GM23338 (cell line): ENCODE measurements at regions not wholly inside any gene's neighbourhood (a gene's known extent, or its start where the extent isn't known, plus 50 kb on each side); places are given as distances from the start of the nearest gene placed in this dataset.

Experiments used
- ATAC-seq: fragments of 200-7000 bp; cut with Tn5 transposase; 3 replicates; pipeline ENCODE4 v1.9.1; 2020
- DNase-seq: peaks from one replicate; pipeline ENCODE4 v3.0.0-alpha.2; 2015; ENCODE audit warnings: low spot score
- H2AFZ ChIP-seq: fragments of 200-600 bp; sonication (generic); 2 replicates; pipeline ENCODE4 v1.8.0; 2016; ENCODE audit warnings: antibody characterized with exemption, mild to moderate bottlenecking, moderate library complexity
- H3F3A ChIP-seq: fragments of 200-600 bp; sonication (generic); replicated peaks from 2 replicates; pipeline ENCODE4 v1.8.0; 2017; ENCODE audit warnings: antibody characterized with exemption, mixed run types, low read depth
- H3K27ac ChIP-seq: fragments of 200-600 bp; sonication (generic); 2 replicates; pipeline ENCODE4 v1.6.1; 2016; ENCODE audit warnings: low read depth
- H3K27me3 ChIP-seq: fragments of 200-600 bp; sonication (generic); 2 replicates; pipeline ENCODE4 v1.8.0; 2016; ENCODE audit warnings: mild to moderate bottlenecking, mixed run types, moderate library complexity; ENCODE audit not compliant: insufficient read depth
- H3K36me3 ChIP-seq: fragments of 200-600 bp; sonication (generic); 2 replicates; pipeline ENCODE4 v1.8.0; 2016; ENCODE audit warnings: mild to moderate bottlenecking; ENCODE audit not compliant: insufficient read depth
- H3K4me1 ChIP-seq: fragments of 200-600 bp; sonication (generic); 2 replicates; pipeline ENCODE4 v1.8.0; 2016; ENCODE audit warnings: mild to moderate bottlenecking, moderate library complexity; ENCODE audit not compliant: insufficient read depth
- H3K4me2 ChIP-seq: fragments of 200-600 bp; sonication (generic); 2 replicates; pipeline ENCODE4 v1.7.1; 2017; ENCODE audit warnings: mixed run types
- H3K4me3 ChIP-seq: fragments of 200-600 bp; sonication (generic); 2 replicates; pipeline ENCODE4 v1.6.1; 2016; ENCODE audit warnings: mixed run types
- H3K79me2 ChIP-seq: fragments of 200-600 bp; sonication (generic); replicated peaks from 2 replicates; pipeline ENCODE4 v1.8.0; 2017; ENCODE audit warnings: mild to moderate bottlenecking; ENCODE audit not compliant: insufficient read depth
- H3K9me2 ChIP-seq: fragments of 200-600 bp; sonication (generic); 2 replicates; pipeline ENCODE4 v1.8.0; 2017; ENCODE audit not compliant: insufficient read depth
- H4K20me1 ChIP-seq: fragments of 200-600 bp; sonication (generic); replicated peaks from 2 replicates; pipeline ENCODE4 v1.8.0; 2017; ENCODE audit warnings: mild to moderate bottlenecking; ENCODE audit not compliant: insufficient read depth
- H3K27ac Mint-ChIP-seq: 2 replicates; pipeline ENCODE4 v1.8.0; 2020; ENCODE audit warnings: inconsistent platforms, mild to moderate bottlenecking, moderate library complexity, mixed read lengths
- H3K27me3 Mint-ChIP-seq: 3 replicates; pipeline ENCODE4 v1.8.0; 2022; ENCODE audit warnings: low read depth, mild to moderate bottlenecking, moderate library complexity, mixed read lengths, inconsistent platforms; ENCODE audit not compliant: insufficient read depth, poor library complexity
- H3K36me3 Mint-ChIP-seq: 3 replicates; pipeline ENCODE4 v1.8.0; 2021; ENCODE audit warnings: low read depth, mild to moderate bottlenecking, inconsistent platforms, moderate library complexity, mixed read lengths
- H3K4me1 Mint-ChIP-seq: 3 replicates; pipeline ENCODE4 v1.8.0; 2020; ENCODE audit warnings: mild to moderate bottlenecking, inconsistent platforms, mixed read lengths
- H3K4me3 Mint-ChIP-seq: 3 replicates; pipeline ENCODE4 v1.8.0; 2021; ENCODE audit warnings: moderate library complexity, mild to moderate bottlenecking, inconsistent platforms, mixed read lengths
- H3K9me3 Mint-ChIP-seq: 3 replicates; pipeline ENCODE4 v1.8.0; 2020; ENCODE audit warnings: moderate library complexity, mild to moderate bottlenecking, inconsistent platforms, mixed read lengths
- CTCF ChIP-seq, 2 experiments: fragments of 200-600 bp in 1 of 2; sonication (generic) in 1 of 2; conservative IDR thresholded peaks; 2 replicates each; pipeline versions ENCODE4 v1.5.1 to v1.6.1; 2016 to 2017; ENCODE audit warnings: antibody characterized with exemption in 2 of 2, low read depth in 2 of 2, mild to moderate bottlenecking in 2 of 2, moderate library complexity in 1 of 2
- ETS1 ChIP-seq: IDR thresholded peaks from 2 replicates; pipeline ENCODE4 v1.6.1; 2016; ENCODE audit warnings: antibody characterized with exemption
- EZH2 ChIP-seq: fragments of 200-600 bp; sonication (generic); IDR thresholded peaks from one replicate; pipeline ENCODE4 v1.8.0; 2017; ENCODE audit warnings: antibody characterized with exemption, mild to moderate bottlenecking, low read depth; ENCODE audit not compliant: unreplicated experiment
- EZH2phosphoT487 ChIP-seq: fragments of 200-600 bp; sonication (generic); IDR thresholded peaks from one replicate; pipeline ENCODE4 v1.8.1; 2018; ENCODE audit warnings: antibody characterized with exemption; ENCODE audit not compliant: unreplicated experiment
- JUNB ChIP-seq: IDR thresholded peaks from one replicate; pipeline ENCODE4 v1.6.1; 2016; ENCODE audit warnings: antibody characterized with exemption; ENCODE audit not compliant: unreplicated experiment
- NANOG ChIP-seq: IDR thresholded peaks from 2 replicates; pipeline ENCODE4 v1.6.1; 2016; ENCODE audit warnings: antibody characterized with exemption, borderline replicate concordance
- POLR2AphosphoS5 ChIP-seq: IDR thresholded peaks from 2 replicates; pipeline ENCODE4 v1.6.1; 2016; ENCODE audit warnings: antibody characterized with exemption, low read depth
- REST ChIP-seq: IDR thresholded peaks from one replicate; pipeline ENCODE4 v1.6.1; 2018; ENCODE audit warnings: antibody characterized with exemption; ENCODE audit not compliant: unreplicated experiment
- STAT1 ChIP-seq: IDR thresholded peaks from one replicate; pipeline ENCODE4 v1.6.1; 2016; ENCODE audit warnings: antibody characterized with exemption; ENCODE audit not compliant: unreplicated experiment
- ZNF114 ChIP-seq: fragments of 250-450 bp; sonication (Bioruptor Pico); IDR thresholded peaks from 2 replicates; pipeline ENCODE4 v1.5.0; 2020; ENCODE audit warnings: mild to moderate bottlenecking, moderate library complexity
- ZNF331 ChIP-seq: fragments of 250-450 bp; sonication (Bioruptor Pico); IDR thresholded peaks from 2 replicates; pipeline ENCODE4 v1.5.0; 2020; ENCODE audit warnings: low read depth, mild to moderate bottlenecking, moderate library complexity
- ZNF462 ChIP-seq: fragments of 250-450 bp; sonication (Bioruptor Pico); IDR thresholded peaks from 2 replicates; pipeline ENCODE4 v1.5.0; 2020; ENCODE audit warnings: mild to moderate bottlenecking, moderate library complexity

- Histone ChIP-seq H3K4me2 (no peak overlapping the region), H3K4me3 (no peak overlapping the region), H3K27ac (no peak overlapping the region), H3K27me3 (no peaks in the 10 kb centered on the region), H2AFZ (peak overlapping the region; percentile 69), H3K4me1 (no peaks in the 10 kb centered on the region), H4K20me1 (no peaks in the 10 kb centered on the region), H3K36me3 (no peaks in the 10 kb centered on the region), H3F3A (no peaks in the 10 kb centered on the region), H3K79me2 (no peaks in the 10 kb centered on the region), H3K9me2 (peaks cover 3% of the 10 kb centered on the region; the same call in 1 of the 2 replicates)
- H3K4me3 Mint-ChIP-seq, result no peak overlapping the region
- H3K36me3 Mint-ChIP-seq, result no peaks in the 10 kb centered on the region
- peaks cover 19% of the 10 kb centered on the region for H3K4me1 Mint-ChIP-seq
- DNase-seq, result no peak
- H3K27me3 Mint-ChIP-seq, result peaks cover 7% of the 10 kb centered on the region
- TF ChIP-seq POLR2AphosphoS5 (no peak), EZH2 (no peak), STAT1 (no peak), JUNB (no peak), REST (no peak), ZNF331 (no peak), ZNF114 (CRISPR knock-in tag) (no peak), ETS1 (no peak), CTCF (conservative IDR thresholded peaks at IDR 0.05; ENCODE audit: low read depth in 2 of 2) (no peak), ZNF462 (CRISPR knock-in tag) (no peak), EZH2phosphoT487 (no peak), NANOG (no peak)
- no peak overlapping the region for H3K27ac Mint-ChIP-seq
- no peaks in the 10 kb centered on the region for H3K9me3 Mint-ChIP-seq
- no peak for ATAC-seq
Observed at GRCh38 chr6:139442188-139442671, 67.8 kb upstream of the CITED2 start.
